ENCODE measurements at regions not wholly inside any gene's neighbourhood (a gene's known extent, or its start where the extent isn't known, plus 50 kb on each side); places are given as distances from the start of the nearest gene placed in this dataset.

DNA sequence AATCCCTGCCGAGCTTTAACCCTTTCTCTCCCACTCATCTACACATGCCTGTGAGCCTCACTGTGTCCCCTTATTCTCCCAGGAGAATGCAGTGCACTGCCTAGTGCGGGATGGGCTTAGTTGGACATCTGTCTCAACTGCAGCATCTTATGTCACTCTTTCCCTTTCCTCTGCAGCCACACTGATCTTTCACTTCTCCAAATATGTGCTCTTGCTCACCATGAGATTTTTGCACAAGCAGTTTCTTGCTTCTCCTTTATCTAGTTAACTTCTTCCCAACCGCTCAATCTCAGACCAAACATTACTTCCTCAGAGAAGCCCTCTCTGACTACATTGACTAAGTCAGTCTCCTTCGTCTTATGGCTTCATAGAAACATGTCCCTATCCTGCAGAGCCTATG lies 292.3 kb downstream of the KBTBD8 start:
- no peak for DNase-seq

DNA sequence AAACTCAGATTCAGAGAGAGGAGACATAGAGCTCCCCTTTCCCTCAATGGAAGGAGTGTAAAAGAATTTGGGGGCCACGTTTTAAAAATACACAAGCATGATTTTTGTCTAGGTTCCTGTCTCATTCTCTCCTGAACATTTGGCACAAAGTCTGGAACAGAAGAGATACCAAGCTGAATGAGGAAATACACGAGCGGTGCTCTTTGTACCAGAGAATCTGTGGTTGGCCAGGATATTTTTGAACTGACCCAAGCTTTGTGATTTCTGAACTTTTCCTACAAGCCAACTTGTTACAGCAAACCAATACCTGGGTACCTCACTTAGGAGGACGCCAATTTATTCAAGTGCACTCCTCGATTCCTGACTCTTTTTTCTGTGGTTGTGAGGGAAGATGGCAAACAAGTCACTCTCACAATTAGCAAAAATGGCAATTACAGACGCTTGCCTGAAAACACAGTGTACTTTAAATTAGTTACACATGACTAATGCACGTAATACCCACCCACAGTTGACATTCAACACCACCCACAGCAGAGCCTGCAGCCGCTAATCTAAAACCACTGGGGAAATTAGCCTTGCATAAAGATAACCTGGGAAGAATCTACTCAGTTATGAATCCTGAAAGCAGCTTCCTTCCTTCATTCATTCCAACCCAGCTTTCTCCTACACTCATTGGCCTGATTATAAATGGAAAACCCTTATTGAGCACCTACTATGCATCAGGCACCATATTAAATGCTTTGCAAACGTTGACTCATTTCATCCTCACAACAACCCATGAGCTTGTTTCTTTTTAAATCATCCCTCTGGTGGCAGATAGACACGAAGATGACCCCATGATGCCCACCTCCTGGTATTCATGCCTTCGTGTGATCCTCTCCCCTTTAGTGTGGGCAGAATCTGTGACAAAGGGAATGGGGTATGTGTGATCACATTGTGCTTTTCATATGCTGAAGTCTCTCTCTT lies 293.5 kb downstream of the KBTBD8 start:
- DNase-seq: no peak

DNA sequence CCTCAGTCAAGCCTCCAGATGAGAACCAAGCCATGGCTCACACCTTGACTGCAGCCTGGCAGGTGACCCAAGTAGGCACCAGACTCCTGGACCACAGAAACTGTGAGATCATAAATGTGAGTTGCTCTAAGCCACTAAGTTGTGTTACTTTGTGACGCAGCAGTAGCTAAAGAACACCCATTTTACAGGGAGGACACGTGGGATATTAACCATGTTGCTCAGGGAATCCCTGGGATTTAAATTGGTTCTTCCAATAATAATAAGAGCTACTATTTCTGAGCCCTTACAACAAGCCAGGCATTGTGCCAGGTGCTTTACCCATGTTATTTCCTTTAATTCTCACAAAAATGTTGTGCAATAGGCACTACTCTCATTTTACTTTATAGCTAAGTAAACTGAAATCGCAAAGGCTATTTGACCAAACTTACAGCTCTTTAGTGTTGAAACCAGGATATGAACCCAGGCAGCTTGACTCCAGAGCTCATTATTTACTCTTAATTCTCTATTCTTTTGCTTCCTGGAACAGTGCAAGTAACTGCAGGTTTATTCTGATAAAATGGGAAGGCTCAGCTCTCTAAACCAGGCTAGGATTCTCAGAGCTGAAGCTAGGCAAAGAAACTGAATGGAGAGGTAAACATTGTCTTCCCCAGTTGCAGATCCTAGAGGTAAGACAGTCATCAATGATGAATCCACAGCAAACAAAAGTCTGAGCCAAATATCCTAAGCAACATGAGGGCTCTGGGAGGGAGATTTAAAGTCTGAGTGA lies 294.4 kb downstream of the KBTBD8 start:
- no peak for DNase-seq

DNA sequence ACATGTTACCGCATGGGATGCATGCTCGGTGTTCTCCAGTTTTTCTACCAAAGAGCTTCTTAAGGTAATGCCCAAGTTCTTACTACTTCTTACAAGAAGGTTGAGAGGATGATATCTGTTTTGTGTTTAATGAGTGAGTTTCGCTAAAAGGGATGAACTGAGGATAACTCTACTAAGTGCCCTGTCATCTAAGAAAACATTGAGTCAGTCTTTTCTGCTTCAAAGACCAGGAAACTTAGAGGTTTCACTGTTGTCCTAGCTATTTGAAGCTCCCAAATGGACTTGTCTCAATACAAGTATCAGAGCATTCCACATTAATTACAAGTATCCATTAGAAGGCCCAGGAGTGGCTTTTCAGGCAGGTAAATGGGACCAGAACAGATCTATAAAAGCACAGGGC lies 296.2 kb downstream of the KBTBD8 start:
- no peak for DNase-seq

DNA sequence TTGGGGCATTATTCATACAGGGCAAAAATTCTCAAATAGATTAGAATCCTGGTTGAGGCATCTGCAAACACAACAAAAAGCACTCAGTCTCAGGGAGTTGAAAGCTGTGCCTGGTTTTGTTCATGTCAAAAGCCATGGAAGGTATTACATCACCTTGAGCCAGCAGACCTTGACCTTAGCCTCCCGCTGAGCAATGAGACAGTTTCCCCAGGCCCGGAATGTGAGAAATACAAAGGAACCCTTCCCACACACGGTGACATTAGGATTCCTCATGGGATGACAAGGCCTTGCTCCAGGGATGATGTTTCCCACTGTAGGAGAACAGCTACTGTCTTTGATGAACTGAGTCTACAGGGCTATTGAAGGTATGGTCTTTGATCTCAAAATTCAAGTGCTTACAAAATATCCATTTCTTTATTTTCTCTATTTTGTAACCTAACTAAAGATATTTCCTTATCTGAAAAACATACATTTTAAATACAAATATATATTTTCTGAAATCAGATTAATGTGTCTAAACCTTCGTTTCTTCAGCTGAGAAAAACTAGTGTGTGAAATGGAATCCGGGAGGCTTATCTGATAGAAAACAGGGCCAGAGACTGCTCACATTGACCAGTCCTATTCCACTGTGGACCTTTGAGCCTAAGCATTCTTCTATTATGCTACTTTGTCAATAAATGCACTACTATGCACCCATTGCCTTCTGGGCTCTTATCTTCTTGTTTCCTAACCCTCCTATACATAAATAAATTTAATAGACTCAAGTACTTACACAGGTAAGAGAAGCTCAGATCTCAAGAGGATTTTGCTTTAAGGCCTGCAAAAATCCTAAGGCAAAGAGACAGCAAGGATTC lies 298.2 kb downstream of the KBTBD8 start:
- DNase-seq: no peak

DNA sequence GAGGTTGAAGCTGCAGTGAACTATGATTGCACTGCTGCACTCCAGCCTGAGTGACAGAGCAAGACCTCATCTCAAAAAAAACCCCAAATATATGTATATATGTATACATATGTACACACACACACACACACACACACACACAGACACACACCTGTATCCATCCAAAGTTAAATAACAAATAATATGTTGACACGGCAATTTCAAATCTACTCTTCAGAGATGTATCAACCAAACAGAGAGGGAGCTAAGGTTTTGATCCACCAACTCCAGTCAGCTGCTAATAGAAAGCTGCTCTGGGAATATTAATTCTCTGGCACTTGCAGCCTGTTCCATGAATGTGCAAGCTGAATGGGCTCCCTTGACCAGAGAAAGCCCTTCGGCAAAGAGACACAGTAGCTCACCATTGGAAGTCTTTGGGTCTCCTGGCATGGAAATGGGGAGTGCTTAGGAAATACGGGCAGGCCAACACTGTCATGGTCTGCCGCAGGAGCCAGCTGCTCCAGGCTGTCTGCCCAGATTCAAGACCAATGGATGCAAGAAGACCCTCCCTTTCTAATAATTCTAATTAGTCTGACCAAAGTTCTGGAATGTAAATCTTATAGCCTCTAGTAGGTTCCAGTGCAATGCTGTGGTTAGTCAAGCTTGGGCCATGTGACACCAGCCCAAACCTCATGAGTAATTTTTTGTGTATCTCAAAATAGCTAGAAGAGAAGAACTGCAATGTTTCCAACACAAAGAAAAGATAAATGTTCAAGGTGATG lies 299.8 kb downstream of the KBTBD8 start:
- DNase-seq: no peak

DNA sequence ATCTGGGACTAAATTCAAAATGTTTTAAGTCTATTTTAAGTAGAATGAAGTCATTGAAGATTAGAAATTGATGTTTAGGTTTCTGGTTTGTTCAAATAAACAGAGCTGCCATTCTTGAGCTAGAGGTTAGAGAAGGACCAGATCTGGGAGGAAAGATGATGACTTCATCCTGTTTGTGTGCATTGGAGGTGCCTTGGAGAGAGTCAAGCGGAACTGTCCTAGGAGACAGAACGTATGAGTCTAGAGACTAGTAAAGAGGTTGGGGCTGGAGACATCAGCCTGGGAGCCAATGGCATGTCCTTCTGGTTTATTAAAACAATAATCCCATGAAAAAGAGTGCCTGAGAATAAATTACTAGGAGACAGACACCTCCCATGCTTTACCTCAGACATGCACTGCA lies 303.4 kb downstream of the KBTBD8 start:
- no peak for DNase-seq

DNA sequence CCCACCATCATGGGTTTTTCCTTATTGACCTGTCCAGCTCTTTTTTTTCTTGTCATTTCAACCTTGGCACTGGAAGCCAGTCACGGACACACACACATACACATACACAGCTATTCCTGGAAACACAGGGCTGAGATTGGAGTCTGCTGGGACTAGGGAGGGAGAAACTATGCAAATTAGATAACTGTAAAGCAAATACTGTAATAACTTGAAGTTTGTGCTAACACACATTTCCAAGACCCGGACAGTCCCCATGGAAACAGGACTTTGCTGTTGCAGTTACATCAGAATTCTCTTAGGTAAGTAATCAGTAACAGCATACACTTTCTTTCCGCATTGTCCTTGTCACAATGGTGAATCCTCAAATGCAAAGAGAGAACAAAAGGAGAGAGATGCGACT lies 304.4 kb downstream of the KBTBD8 start:
- DNase-seq: no peak

DNA sequence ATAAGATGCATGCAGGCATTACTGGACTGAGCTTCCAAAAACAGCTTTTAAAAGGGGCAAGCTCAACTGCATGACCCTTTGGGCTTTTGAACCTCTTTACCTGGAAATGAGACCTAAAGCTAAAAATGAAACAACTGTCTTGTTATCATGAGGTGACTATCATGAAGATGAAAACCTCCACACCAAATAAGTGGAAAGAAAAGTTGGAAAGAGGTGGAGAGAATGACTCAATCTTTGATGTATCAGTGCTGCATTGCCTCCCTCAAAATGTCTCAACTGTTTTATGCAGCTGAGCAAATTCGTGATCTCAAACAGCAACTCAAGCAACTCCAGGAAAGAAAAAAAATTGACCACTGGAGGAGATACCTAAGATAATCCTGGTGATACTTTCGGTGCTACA lies 307.1 kb downstream of the KBTBD8 start:
- DNase-seq: no peak

DNA sequence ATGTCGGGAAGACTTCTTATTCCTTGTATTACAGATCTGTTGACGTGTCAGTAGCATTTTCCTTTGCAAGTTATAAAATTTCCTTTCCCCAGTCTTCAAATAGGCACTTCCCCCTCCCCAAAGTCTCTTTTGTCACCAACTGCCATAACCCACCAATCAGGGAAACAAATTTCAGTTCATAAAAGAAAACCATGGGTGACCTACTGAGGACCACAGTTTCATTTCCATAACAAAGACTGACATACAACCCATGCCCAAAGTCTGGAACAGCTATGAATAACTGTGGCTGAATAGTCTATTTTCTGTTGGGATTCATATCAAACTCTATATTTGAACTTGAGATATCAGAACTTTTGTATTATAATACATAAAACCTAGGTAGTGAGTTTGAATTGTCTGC lies 307.8 kb downstream of the KBTBD8 start:
- DNase-seq: no peak

DNA sequence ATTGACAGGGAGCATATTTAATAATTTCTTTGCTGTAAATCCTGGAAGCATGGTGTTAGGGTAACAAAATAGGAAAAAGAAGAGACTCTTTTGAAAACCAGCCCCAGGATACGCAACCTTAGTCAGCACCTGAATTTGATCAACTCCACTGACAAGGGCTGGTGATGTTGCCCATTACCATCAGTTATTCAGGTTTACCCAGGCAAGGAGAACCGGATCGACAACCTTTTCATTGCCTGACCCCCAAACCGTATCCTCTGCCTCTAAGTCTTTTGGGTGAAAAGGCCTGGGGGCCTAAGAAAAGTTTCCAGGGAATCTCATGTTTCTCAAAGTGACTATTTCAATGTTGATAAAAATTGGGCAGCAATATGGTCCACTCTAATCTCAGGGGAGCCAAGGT lies 313.3 kb downstream of the KBTBD8 start:
- no peak for DNase-seq

DNA sequence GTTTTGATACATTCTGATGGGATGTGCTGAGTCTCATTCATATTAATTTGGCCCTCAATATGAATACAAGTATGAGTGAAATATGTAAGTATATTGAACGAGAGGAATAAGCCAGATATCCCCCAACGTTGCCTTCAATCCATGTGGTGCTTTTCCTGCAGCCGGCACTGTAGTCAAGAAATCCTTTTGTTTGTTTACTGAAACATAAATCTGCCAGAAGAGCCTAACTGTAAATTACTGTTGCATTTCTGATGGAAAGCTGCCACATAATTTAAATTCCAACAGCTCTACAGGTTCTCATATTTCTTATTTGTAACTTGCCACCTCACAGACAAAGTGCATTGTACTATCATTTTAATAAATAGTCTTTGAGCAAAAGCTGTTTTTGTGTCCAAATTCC lies 314.0 kb downstream of the KBTBD8 start:
- no peak for DNase-seq

DNA sequence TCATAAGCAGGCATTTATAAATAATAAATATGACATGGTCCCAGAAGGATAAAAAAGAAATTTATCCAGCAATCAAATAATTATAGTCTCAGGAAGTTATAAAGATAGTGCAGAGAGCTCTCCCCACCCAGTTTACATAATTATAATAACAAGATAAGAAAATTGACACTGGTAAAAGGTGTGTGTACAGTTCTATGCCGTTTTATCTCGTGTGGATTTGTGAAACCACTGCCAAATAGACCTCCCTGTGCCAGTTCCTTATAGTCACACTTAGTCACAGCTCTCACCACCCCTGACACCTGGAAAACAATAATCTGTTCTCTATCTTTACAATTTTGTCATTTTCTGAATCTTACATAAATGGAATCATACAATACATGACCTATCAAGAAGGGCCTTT lies 320.1 kb downstream of the KBTBD8 start:
- no peak for DNase-seq

DNA sequence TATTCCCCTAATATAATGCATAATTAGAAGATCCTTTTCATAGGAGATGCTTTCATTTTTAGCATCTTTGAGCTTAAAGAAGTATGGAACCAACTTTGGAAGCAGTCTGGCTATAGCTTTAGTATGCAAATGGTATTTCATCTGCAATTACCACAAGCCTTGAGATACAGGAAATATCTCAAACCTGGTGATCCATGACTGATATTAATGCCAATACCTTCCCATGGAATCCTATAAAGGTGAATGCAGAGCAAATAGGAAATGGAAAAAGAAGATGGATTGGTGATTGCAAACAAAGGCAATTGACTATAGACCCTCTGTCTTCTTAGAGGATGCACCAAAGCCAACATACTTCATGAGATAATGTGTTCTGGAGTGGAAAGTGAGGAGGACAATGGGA lies 326.4 kb downstream of the KBTBD8 start:
- DNase-seq: no peak

Measured in right hindlimb (tissue), 1 donor.